HepG2 (cell line): ENCODE measurements at regions not wholly inside any gene's neighbourhood (a gene's known extent, or its start where the extent isn't known, plus 50 kb on each side); places are given as distances from the start of the nearest gene placed in this dataset.

Source experiments
- ARID5B ChIP-seq: IDR thresholded peaks from 2 replicates; pipeline ENCODE4 v1.4.0; 2020; ENCODE audit warnings: mild to moderate bottlenecking, missing genetic modification reagents
- CEBPB ChIP-seq: IDR thresholded peaks from 2 replicates; pipeline ENCODE4 v1.6.1; 2011; ENCODE audit warnings: low read depth, low read length, improper control_type of control experiment, borderline replicate concordance
- ETV5 ChIP-seq: IDR thresholded peaks from 2 replicates; pipeline ENCODE4 v1.6.1; 2018; ENCODE audit warnings: missing biosample characterization, missing genetic modification reagents, inconsistent platforms, borderline replicate concordance
- FOXC1 ChIP-seq: sonication (generic); formaldehyde crosslinking; IDR thresholded peaks from 2 replicates; pipeline ENCODE4 v1.8.0; 2022; ENCODE audit warnings: mild to moderate bottlenecking, missing genetic modification reagents, borderline replicate concordance
- PPARG ChIP-seq: conservative IDR thresholded peaks from 2 replicates; pipeline ENCODE4 v1.6.1; 2016; ENCODE audit warnings: missing biosample characterization, missing genetic modification reagents
- STAT6 ChIP-seq: sonication (generic); formaldehyde crosslinking; IDR thresholded peaks from 2 replicates; pipeline ENCODE4 v1.4.0; 2020; ENCODE audit warnings: missing genetic modification reagents, mild to moderate bottlenecking, borderline replicate concordance
- TOPORS ChIP-seq: sonication (generic); formaldehyde crosslinking; IDR thresholded peaks from 2 replicates; pipeline ENCODE4 v1.8.0; 2023; ENCODE audit warnings: mild to moderate bottlenecking, missing genetic modification reagents
- ZNF292 ChIP-seq: sonication (generic); formaldehyde crosslinking; IDR thresholded peaks from 2 replicates; pipeline ENCODE4 v1.8.1; 2022; ENCODE audit warnings: mild to moderate bottlenecking, low read depth, missing genetic modification reagents, borderline replicate concordance
- ZNF317 ChIP-seq: sonication (generic); formaldehyde crosslinking; IDR thresholded peaks from 2 replicates; pipeline ENCODE4 v1.5.0; 2020; ENCODE audit warnings: mild to moderate bottlenecking, missing genetic modification reagents
- ZNF503 ChIP-seq: sonication (generic); formaldehyde crosslinking; IDR thresholded peaks from 2 replicates; pipeline ENCODE4 v1.4.0; 2020; ENCODE audit warnings: missing genetic modification reagents
- ZNF512B ChIP-seq: sonication (generic); formaldehyde crosslinking; IDR thresholded peaks from 2 replicates; pipeline ENCODE4 v1.5.1; 2020; ENCODE audit warnings: missing genetic modification reagents, mild to moderate bottlenecking, borderline replicate concordance
- ZNF710 ChIP-seq: sonication (generic); formaldehyde crosslinking; IDR thresholded peaks from 2 replicates; pipeline ENCODE4 v1.5.0; 2020; ENCODE audit warnings: mild to moderate bottlenecking, missing genetic modification reagents, borderline replicate concordance

- no peak for TF ChIP-seq ZNF512B (CRISPR knock-in tag)
- peak; percentile 55; the same call in 1 of the 2 replicates for TF ChIP-seq ZNF710
- TF ChIP-seq ZNF317 (CRISPR knock-in tag): peak; percentile 35; the same call in 1 of the 2 replicates
- TF ChIP-seq PPARG (CRISPR knock-in tag): peak; percentile 68; the same call in 1 of the 2 replicates
- TF ChIP-seq CEBPB: peak; percentile 93
- peak; percentile 79; the same call in 1 of the 2 replicates for TF ChIP-seq ETV5 (CRISPR knock-in tag)
- TF ChIP-seq ZNF503: peak; percentile 42; the same call in 1 of the 2 replicates
- 0 out of 2 replicates have a peak, but pooled peaks have one; percentile 35 for TF ChIP-seq STAT6 (CRISPR knock-in tag)
- TF ChIP-seq FOXC1 (CRISPR knock-in tag): no peak
- TF ChIP-seq TOPORS: no peak
- TF ChIP-seq ARID5B (CRISPR knock-in tag): peak; percentile 30; the same call in 1 of the 2 replicates
- TF ChIP-seq ZNF292 (CRISPR knock-in tag): peak; percentile 42; the same call in 1 of the 2 replicates
Observed at GRCh38 chr2:20108655-20109396, 57.4 kb upstream of the LAPTM4A start (continued).
